A549 (cell line): ENCODE measurements at regions not wholly inside any gene's neighbourhood (a gene's known extent, or its start where the extent isn't known, plus 50 kb on each side); places are given as distances from the start of the nearest gene placed in this dataset.
"Not testable (repeated sequence)": the region's sequence is repeated elsewhere in the genome, so short reads cannot be mapped to it uniquely, and the experiment has no call there.

Experiments used
- ATAC-seq, 2 experiments: fragments of 200-7000 bp in 1 of 2; fragments of >200 bp in 1 of 2; cut with Nextera tagmentation in 1 of 2; cut with Tn5 transposase in 1 of 2; 3 replicates each; pipeline versions ENCODE4 v1.8.0 to v1.9.1; 2018 to 2020; ENCODE audit warnings: mild to moderate bottlenecking in 1 of 2, moderate library complexity in 1 of 2
- CTCF ChIA-PET: fragments of 300-600 bp; sonication (Branson Sonifier 250); formaldehyde crosslinking; extraction: SDS; loops from one replicate; lab custom pipeline; 2021; ENCODE audit warnings: antibody characterized with exemption, inconsistent platforms; lab: Yijun Ruan, JAX
- POLR2A ChIA-PET: fragments of 350-600 bp; formaldehyde crosslinking; extraction: SDS; loops from one replicate; lab custom pipeline; 2021; ENCODE audit warnings: antibody characterized with exemption, inconsistent platforms; lab: Yijun Ruan, JAX
- DNase-seq, 2 experiments: peaks; one replicate each; pipeline versions ENCODE4 v3.0.0 to v3.0.0-alpha.2; 2011 to 2016; ENCODE audit warnings: low read depth in 1 of 2, low spot score in 1 of 2
- FAIRE-seq: peaks from 2 replicates; lab custom pipeline; 2011; peaks lifted over from hg19 to GRCh38; lab: Jason Lieb, UNC
- H3K27ac ChIP-seq, 2 experiments: fragments of >200 bp; sonication (Bioruptor Twin); formaldehyde crosslinking; 3 replicates each; pipeline ENCODE4 v1.5.1; 2016 to 2017
- H3K4me1 ChIP-seq: fragments of >200 bp; sonication (Bioruptor Twin); formaldehyde crosslinking; 3 replicates; pipeline ENCODE4 v1.6.1; 2016
- H3K4me2 ChIP-seq: fragments of >200 bp; sonication (Bioruptor Twin); formaldehyde crosslinking; 3 replicates; pipeline ENCODE4 v1.6.1; 2016
- H3K4me3 ChIP-seq: fragments of >200 bp; sonication (Bioruptor Twin); formaldehyde crosslinking; 3 replicates; pipeline ENCODE4 v1.5.1; 2016
- H3K9me3 ChIP-seq: fragments of >200 bp; sonication (Bioruptor Twin); formaldehyde crosslinking; 3 replicates; pipeline ENCODE4 v1.6.1; 2016
- CHD4 ChIP-seq: fragments of 200-600 bp; sonication (generic); IDR thresholded peaks from 2 replicates; pipeline ENCODE4 v1.6.1; 2016; ENCODE audit warnings: antibody characterized with exemption, mild to moderate bottlenecking, borderline replicate concordance
- EP300 ChIP-seq, 2 experiments: fragments of >200 bp; sonication (Bioruptor Twin); formaldehyde crosslinking; IDR thresholded peaks; 2 replicates in 1 of 2; 3 replicates in 1 of 2; pipeline ENCODE4 v1.6.1; 2016 to 2017
- ESRRA ChIP-seq: fragments of 150-350 bp; IDR thresholded peaks from 2 replicates; pipeline ENCODE4 v1.6.1; 2014; ENCODE audit warnings: mild to moderate bottlenecking, low read length, borderline replicate concordance
- FOSL2 ChIP-seq, 2 experiments: fragments of 450-650 bp in 1 of 2; fragments of >200 bp in 1 of 2; sonication (Bioruptor Twin) in 1 of 2; formaldehyde crosslinking; IDR thresholded peaks; 2 replicates each; pipeline versions ENCODE4 v1.5.0 to v1.6.1; 2016 to 2020; ENCODE audit warnings: mild to moderate bottlenecking in 1 of 2, moderate library complexity in 1 of 2
- FOXS1 ChIP-seq: fragments of 250-450 bp; sonication (Bioruptor Pico); IDR thresholded peaks from 2 replicates; pipeline ENCODE4 v1.5.0; 2020; ENCODE audit warnings: mild to moderate bottlenecking, moderate library complexity
- GATA3 ChIP-seq: IDR thresholded peaks from 2 replicates; pipeline ENCODE4 v1.6.1; 2012; ENCODE audit warnings: borderline replicate concordance
- HOXB5 ChIP-seq: fragments of 250-450 bp; sonication (Bioruptor Pico); IDR thresholded peaks from 2 replicates; pipeline ENCODE4 v1.5.0; 2020; ENCODE audit warnings: mild to moderate bottlenecking, moderate library complexity
- NR3C1 ChIP-seq: fragments of >200 bp; sonication (Bioruptor Twin); formaldehyde crosslinking; IDR thresholded peaks from 3 replicates; pipeline ENCODE4 v1.6.1; 2017
- POLR2AphosphoS2 ChIP-seq: conservative IDR thresholded peaks from 2 replicates; pipeline ENCODE4 v1.6.1; 2012; ENCODE audit warnings: low read length, improper control_type of control experiment, inconsistent platforms
- RARB ChIP-seq: fragments of 250-450 bp; sonication (Bioruptor Pico); IDR thresholded peaks from 2 replicates; pipeline ENCODE4 v1.8.0; 2021; ENCODE audit warnings: mild to moderate bottlenecking, moderate library complexity
- RCOR1 ChIP-seq: fragments of 150-350 bp; IDR thresholded peaks from 2 replicates; pipeline ENCODE4 v1.6.1; 2014; ENCODE audit warnings: antibody characterized with exemption, low read length, low read depth
- SREBF2 ChIP-seq: fragments of 450-650 bp; IDR thresholded peaks from 2 replicates; pipeline ENCODE4 v1.6.1; 2014; ENCODE audit warnings: mild to moderate bottlenecking, moderate library complexity
- TFCP2L1 ChIP-seq: fragments of 250-450 bp; sonication (Bioruptor Pico); IDR thresholded peaks from 2 replicates; pipeline ENCODE4 v1.5.0; 2021; ENCODE audit warnings: mild to moderate bottlenecking
- ZC3H11A ChIP-seq: fragments of 450-650 bp; IDR thresholded peaks from 2 replicates; pipeline ENCODE4 v1.6.1; 2014; ENCODE audit warnings: antibody characterized with exemption, mild to moderate bottlenecking
- ZFP36 ChIP-seq: fragments of 450-650 bp; IDR thresholded peaks from 2 replicates; pipeline ENCODE4 v1.6.1; 2014; ENCODE audit warnings: borderline replicate concordance; ENCODE audit not compliant: partially characterized antibody
- ZSCAN20 ChIP-seq: fragments of 250-450 bp; sonication (Bioruptor Pico); IDR thresholded peaks from 2 replicates; pipeline ENCODE4 v1.8.0; 2022; ENCODE audit warnings: mild to moderate bottlenecking, moderate library complexity
- WGBS: methylation state at CpG from one replicate; pipeline ENCODE4 v1.1.6; 2017; ENCODE audit errors: missing lambda C conversion rate; 5-methylcytosine and 5-hydroxymethylcytosine counted together
- TF ChIP-seq, protein P1 (sequence below): fragments of 250-450 bp; sonication (Bioruptor Pico); IDR thresholded peaks from 2 replicates; pipeline ENCODE4 v1.5.0; 2020; ENCODE audit warnings: low read depth, mild to moderate bottlenecking, moderate library complexity
- TF ChIP-seq, protein P2 (sequence below): fragments of >200 bp; sonication (Bioruptor Twin); formaldehyde crosslinking; IDR thresholded peaks from 2 replicates; pipeline ENCODE4 v1.6.1; 2016
- TF ChIP-seq, protein P3 (sequence below): fragments of 250-450 bp; sonication (Bioruptor Pico); IDR thresholded peaks from 2 replicates; pipeline ENCODE4 v1.5.0; 2021; ENCODE audit warnings: mild to moderate bottlenecking, moderate library complexity, borderline replicate concordance
- TF ChIP-seq, protein P4 (sequence below): IDR thresholded peaks from 2 replicates; pipeline ENCODE4 v1.6.1; 2012

DNA sequence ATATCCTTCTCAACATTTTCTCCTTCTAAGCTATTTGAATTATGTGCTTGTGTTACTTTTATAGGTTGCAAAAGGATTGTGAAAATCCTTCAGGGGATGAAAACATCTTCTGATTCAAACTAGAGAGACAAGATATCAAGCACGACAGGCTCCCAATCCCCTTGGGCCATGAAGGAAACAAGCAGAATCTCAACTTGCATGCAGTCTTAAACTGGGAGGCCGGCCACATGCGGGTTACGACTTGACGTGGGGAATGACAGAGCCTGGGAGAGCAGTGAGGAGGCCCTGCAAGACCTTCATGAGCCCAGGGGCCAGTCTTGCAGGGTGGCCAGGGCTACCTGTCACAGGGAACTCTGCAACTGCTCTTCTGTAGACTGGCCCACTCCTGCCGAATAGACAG lies 94.4 kb downstream of the SCN11A start:
- ChIA-PET POLR2A (no interaction called here), CTCF (no interaction called here)
- DNase-seq = no peak
- Histone ChIP-seq H3K9me3 (no peaks in the 10 kb centered on the region), H3K4me3 (no peak overlapping the region), H3K4me1 (no peaks in the 10 kb centered on the region), H3K27ac (no peak overlapping the region), H3K4me2 (no peak overlapping the region)
- 44% methylated on average over 6 of the region's 6 CpGs for WGBS
- no peak for FAIRE-seq
- no peak for TF ChIP-seq EP300 (IDR thresholded peaks at IDR 0.05)
- TF ChIP-seq TFCP2L1 (CRISPR knock-in tag) = no peak
- TF ChIP-seq ZFP36 = no peak
- no peak for TF ChIP-seq POLR2AphosphoS2
- no peak for TF ChIP-seq ESRRA
- no peak for TF ChIP-seq ZC3H11A
- TF ChIP-seq, protein P1, sequence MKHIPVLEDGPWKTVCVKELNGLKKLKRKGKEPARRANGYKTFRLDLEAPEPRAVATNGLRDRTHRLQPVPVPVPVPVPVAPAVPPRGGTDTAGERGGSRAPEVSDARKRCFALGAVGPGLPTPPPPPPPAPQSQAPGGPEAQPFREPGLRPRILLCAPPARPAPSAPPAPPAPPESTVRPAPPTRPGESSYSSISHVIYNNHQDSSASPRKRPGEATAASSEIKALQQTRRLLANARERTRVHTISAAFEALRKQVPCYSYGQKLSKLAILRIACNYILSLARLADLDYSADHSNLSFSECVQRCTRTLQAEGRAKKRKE (CRISPR knock-in tag) = no peak
- TF ChIP-seq, protein P2, sequence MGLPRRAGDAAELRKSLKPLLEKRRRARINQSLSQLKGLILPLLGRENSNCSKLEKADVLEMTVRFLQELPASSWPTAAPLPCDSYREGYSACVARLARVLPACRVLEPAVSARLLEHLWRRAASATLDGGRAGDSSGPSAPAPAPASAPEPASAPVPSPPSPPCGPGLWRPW = no peak
- TF ChIP-seq, protein P3, sequence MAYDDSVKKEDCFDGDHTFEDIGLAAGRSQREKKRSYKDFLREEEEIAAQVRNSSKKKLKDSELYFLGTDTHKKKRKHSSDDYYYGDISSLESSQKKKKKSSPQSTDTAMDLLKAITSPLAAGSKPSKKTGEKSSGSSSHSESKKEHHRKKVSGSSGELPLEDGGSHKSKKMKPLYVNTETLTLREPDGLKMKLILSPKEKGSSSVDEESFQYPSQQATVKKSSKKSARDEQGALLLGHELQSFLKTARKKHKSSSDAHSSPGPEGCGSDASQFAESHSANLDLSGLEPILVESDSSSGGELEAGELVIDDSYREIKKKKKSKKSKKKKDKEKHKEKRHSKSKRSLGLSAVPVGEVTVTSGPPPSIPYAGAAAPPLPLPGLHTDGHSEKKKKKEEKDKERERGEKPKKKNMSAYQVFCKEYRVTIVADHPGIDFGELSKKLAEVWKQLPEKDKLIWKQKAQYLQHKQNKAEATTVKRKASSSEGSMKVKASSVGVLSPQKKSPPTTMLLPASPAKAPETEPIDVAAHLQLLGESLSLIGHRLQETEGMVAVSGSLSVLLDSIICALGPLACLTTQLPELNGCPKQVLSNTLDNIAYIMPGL (CRISPR knock-in tag) = no peak
- no peak for TF ChIP-seq FOXS1
- no peak for TF ChIP-seq SREBF2
- TF ChIP-seq, protein P4, sequence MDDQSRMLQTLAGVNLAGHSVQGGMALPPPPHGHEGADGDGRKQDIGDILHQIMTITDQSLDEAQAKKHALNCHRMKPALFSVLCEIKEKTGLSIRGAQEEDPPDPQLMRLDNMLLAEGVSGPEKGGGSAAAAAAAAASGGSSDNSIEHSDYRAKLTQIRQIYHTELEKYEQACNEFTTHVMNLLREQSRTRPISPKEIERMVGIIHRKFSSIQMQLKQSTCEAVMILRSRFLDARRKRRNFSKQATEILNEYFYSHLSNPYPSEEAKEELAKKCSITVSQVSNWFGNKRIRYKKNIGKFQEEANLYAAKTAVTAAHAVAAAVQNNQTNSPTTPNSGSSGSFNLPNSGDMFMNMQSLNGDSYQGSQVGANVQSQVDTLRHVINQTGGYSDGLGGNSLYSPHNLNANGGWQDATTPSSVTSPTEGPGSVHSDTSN = no peak
- TF ChIP-seq FOSL2 (IDR thresholded peaks at IDR 0.05) = no peak
- TF ChIP-seq FOSL2 (CRISPR knock-in tag; IDR thresholded peaks at IDR 0.05) = no peak
- TF ChIP-seq CHD4 = no peak
- no peak for TF ChIP-seq NR3C1
- no peak for TF ChIP-seq RARB (CRISPR knock-in tag)
- no peak for TF ChIP-seq ZSCAN20 (CRISPR knock-in tag)
- TF ChIP-seq RCOR1 = no peak
- no peak for TF ChIP-seq HOXB5
- ATAC-seq = 0 out of 6 replicates have a peak, but pooled peaks of 1 of the 2 experiments have one; percentile 19

DNA sequence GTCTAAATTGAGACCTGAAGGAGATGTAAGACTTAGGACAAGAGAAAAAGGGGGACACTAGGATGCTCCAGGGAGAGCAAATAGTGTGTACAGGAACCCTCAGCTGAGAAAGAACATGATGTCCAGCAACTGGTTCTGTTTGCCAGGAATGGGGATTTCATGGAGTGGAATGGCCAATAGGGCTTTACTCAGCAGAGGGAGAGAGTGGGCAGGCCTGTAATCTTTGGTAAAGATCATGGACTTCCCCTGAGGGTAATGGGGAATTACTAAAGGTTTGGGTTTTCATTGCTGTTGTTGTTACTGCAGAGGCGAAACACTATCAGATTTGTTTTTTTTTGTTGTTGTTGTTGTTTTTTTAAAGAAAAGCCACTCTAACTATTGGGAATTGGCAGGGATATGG lies 99.0 kb downstream of the SCN11A start:
- DNase-seq (no peak), FAIRE-seq (no peak), ATAC-seq (no peak)
- Histone ChIP-seq H3K9me3 (no peaks in the 10 kb centered on the region), H3K4me2 (no peak overlapping the region), H3K4me3 (no peak overlapping the region), H3K4me1 (no peaks in the 10 kb centered on the region), H3K27ac (no peak overlapping the region)
- ChIA-PET POLR2A (no interaction called here), CTCF (no interaction called here)
- TF ChIP-seq GATA3 = no peak
- WGBS = 21% methylated on average over 1 of the region's 1 CpG

DNA sequence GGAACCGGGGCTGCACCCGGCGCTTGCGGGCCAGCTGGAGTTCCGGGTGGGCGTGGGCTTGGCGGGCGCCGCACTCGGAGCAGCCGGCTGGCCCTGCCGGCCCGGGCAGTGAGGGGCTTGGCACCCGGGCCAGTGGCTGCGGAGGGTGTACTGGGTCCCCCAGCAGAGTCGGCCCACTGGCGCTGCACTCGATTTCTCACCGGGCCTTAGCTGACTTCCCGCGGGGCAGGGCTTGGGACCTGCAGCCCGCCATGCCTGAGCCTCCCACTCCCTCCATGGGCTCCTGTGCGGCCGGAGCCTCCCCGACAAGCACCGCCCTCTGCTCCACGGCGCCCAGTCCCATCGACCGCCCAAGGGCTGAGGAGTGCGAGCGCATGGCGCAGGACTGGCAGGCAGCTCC lies 100.6 kb downstream of the SCN11A start:
- ATAC-seq, DNase-seq, H3K4me3 ChIP-seq, H3K4me1 ChIP-seq, POLR2A ChIA-PET, H3K4me2 ChIP-seq, H3K9me3 ChIP-seq, H3K27ac ChIP-seq, FAIRE-seq, CTCF ChIA-PET: not testable (repeated sequence)
- 81% methylated on average over 22 of the region's 33 CpGs for WGBS
